Brain microvascular endothelial cell (primary cell): ENCODE measurements at regions not wholly inside any gene's neighbourhood (a gene's known extent, or its start where the extent isn't known, plus 50 kb on each side); places are given as distances from the start of the nearest gene placed in this dataset.

ENCODE experiments used
- DNase-seq: peaks from one replicate; pipeline ENCODE4 v3.0.0-alpha.2; 2020
- H3K27ac ChIP-seq: fragments of 250-450 bp; sonication (Bioruptor Pico); 2 replicates; pipeline ENCODE4 v1.5.1; 2020; ENCODE audit warnings: mild to moderate bottlenecking, moderate library complexity
- H3K27me3 ChIP-seq: fragments of 250-450 bp; sonication (Bioruptor Pico); replicated peaks from 2 replicates; pipeline ENCODE4 v1.5.1; 2020; ENCODE audit warnings: mild to moderate bottlenecking
- H3K36me3 ChIP-seq: fragments of 250-450 bp; sonication (Bioruptor Pico); replicated peaks from 2 replicates; pipeline ENCODE4 v1.5.1; 2020; ENCODE audit warnings: mild to moderate bottlenecking
- H3K4me3 ChIP-seq: 2 replicates; pipeline ENCODE4 v1.5.1; 2011; ENCODE audit warnings: low read depth, mild to moderate bottlenecking, control low read depth, low read length, moderate library complexity
- CTCF ChIP-seq: IDR thresholded peaks from 2 replicates; pipeline ENCODE4 v1.5.1; 2011; ENCODE audit warnings: low read depth, mild to moderate bottlenecking, moderate library complexity, low read length, control low read depth, inconsistent platforms; ENCODE audit errors: missing control alignments
- in situ Hi-C: cut with HindIII; loops from 2 replicates; pipeline ENCODE4 v1.10.0; 2017; ENCODE audit warnings: low sequenced_read_pairs, low pct_ligation_motif_present

GRCh38 chr3:137471130-137471529, 293.0 kb upstream of the SOX14 start:
- in situ Hi-C loops = no loop called here

GRCh38 chr3:137471558-137472204, 292.4 kb upstream of the SOX14 start:
- no peak for DNase-seq
- no peak for TF ChIP-seq CTCF
- H3K4me3 ChIP-seq = no peak overlapping the region
- in situ Hi-C loops = no loop called here
- no peak overlapping the region for H3K27ac ChIP-seq
- H3K36me3 ChIP-seq = no peaks in the 10 kb centered on the region
- H3K27me3 ChIP-seq = no peaks in the 10 kb centered on the region

More at GRCh38 chr3:137471130-137471529, 293.0 kb upstream of the SOX14 start:
- no peak for TF ChIP-seq CTCF
- Histone ChIP-seq H3K27ac (no peak overlapping the region), H3K36me3 (no peaks in the 10 kb centered on the region), H3K4me3 (no peak overlapping the region), H3K27me3 (no peaks in the 10 kb centered on the region)
- DNase-seq = no peak

GRCh38 chr3:137477614-137478013, 286.5 kb upstream of the SOX14 start:
- no peak overlapping the region for H3K27ac ChIP-seq
- no peaks in the 10 kb centered on the region for H3K36me3 ChIP-seq
- H3K27me3 ChIP-seq = no peaks in the 10 kb centered on the region
- in situ Hi-C loops = no loop called here
- H3K4me3 ChIP-seq = no peak overlapping the region
- TF ChIP-seq CTCF = no peak
- DNase-seq = no peak

- Histone ChIP-seq H3K36me3 (no peaks in the 10 kb centered on the region), H3K4me3 (no peak overlapping the region), H3K27ac (no peak overlapping the region), H3K27me3 (no peaks in the 10 kb centered on the region)
- DNase-seq = no peak
- in situ Hi-C loops = no loop called here
- no peak for TF ChIP-seq CTCF
Observed at GRCh38 chr3:137509354-137510045, 254.6 kb upstream of the SOX14 start.

GRCh38 chr3:137511655-137512054, 252.5 kb upstream of the SOX14 start:
- in situ Hi-C loops = no loop called here
- DNase-seq = no peak
- no peak overlapping the region for H3K4me3 ChIP-seq
- no peak for TF ChIP-seq CTCF
- H3K27ac ChIP-seq = no peak overlapping the region
- H3K27me3 ChIP-seq = no peaks in the 10 kb centered on the region
- no peaks in the 10 kb centered on the region for H3K36me3 ChIP-seq
